ENCODE measurements at regions not wholly inside any gene's neighbourhood (a gene's known extent, or its start where the extent isn't known, plus 50 kb on each side); places are given as distances from the start of the nearest gene placed in this dataset.

DNA sequence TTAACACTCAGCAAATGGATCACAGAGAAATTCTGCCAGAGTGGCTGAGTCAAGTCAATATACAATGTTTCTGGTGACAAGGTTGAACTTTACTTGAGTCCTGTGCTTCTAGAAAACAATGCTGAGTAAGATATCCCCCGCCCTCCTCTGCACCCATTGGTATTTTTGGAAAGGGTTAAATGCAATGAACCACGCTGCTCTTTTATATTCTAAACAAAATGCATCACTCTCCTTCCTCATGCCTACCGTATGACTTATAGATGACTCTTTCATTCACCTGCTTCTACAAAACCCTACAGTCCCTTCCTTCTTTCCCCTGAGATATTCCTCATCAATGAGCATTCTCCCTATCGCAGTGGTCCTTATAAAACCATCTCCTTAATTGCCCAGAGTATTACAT lies 168.8 kb downstream of the TXNL1 start:
- no peak for DNase-seq (ENCODE audit: low read depth in 1 of 2, low spot score in 2 of 2)
- Histone ChIP-seq H2BK120ac (replicated peaks; ENCODE audit: low read depth, low read length) (no peak overlapping the region), H4K8ac (ENCODE audit: extremely low read depth, insufficient read depth, low read length) (no peak overlapping the region), H3K27ac (ENCODE audit: low read depth, low read length) (no peak overlapping the region), H3K4me3 (ENCODE audit: extremely low read depth in 1 of 4, insufficient read depth in 2 of 4, low read depth in 3 of 4, low read length in 4 of 4) (no peak overlapping the region), H3K4me1 (replicated peaks in 1 of 4; ENCODE audit: control insufficient read depth in 3 of 4, insufficient read depth in 4 of 4, low read length in 3 of 4) (no peaks in the 10 kb centered on the region), H3K23me2 (ENCODE audit: low read depth, low read length) (peaks cover 5% of the 10 kb centered on the region; the same call in 1 of the 2 replicates), H3K56ac (replicated peaks; ENCODE audit: insufficient read length, low read depth, low read length) (no peak overlapping the region), H3K79me1 (ENCODE audit: low read depth, low read length) (no peaks in the 10 kb centered on the region), H3K14ac (ENCODE audit: insufficient read length) (no peak overlapping the region), H3K18ac (ENCODE audit: extremely low read depth, low read length) (no peak overlapping the region), H2BK15ac (ENCODE audit: low read length) (no peak overlapping the region), H2AK5ac (ENCODE audit: low read depth, low read length) (no peak overlapping the region), H3K4me2 (ENCODE audit: insufficient read depth in 1 of 2, low read depth in 2 of 2, low read length in 2 of 2) (no peak overlapping the region), H3K27me3 (replicated peaks in 1 of 4; ENCODE audit: control insufficient read depth in 3 of 4, extremely low read depth in 1 of 4, insufficient read depth in 3 of 4, low read length in 3 of 4) (no peaks in the 10 kb centered on the region), H4K5ac (ENCODE audit: insufficient read length, low read depth, low read length) (no peak overlapping the region), H2BK12ac (ENCODE audit: low read depth, low read length) (no peak overlapping the region), H3K9ac (replicated peaks in 1 of 4; ENCODE audit: extremely low read depth in 1 of 4, low read depth in 3 of 4, low read length in 3 of 4) (no peak overlapping the region), H3K9me3 (ENCODE audit: insufficient read depth in 2 of 2, low read depth in 1 of 2, low read length in 1 of 2) (peaks cover 13 to 16% of the 10 kb centered on the region in 2 experiments; a peak in 3 of 4 replicates), H4K20me1 (replicated peaks in 1 of 2; ENCODE audit: control insufficient read depth in 1 of 2, insufficient read depth in 2 of 2, low read length in 2 of 2) (peaks cover 0 to 3% of the 10 kb centered on the region in 2 experiments), H3K4ac (replicated peaks; ENCODE audit: insufficient read length, low read depth, low read length) (no peak overlapping the region), H4K91ac (replicated peaks; ENCODE audit: insufficient read length, low read length) (no peak overlapping the region), H2BK5ac (ENCODE audit: low read depth, low read length) (no peak overlapping the region), H3K23ac (ENCODE audit: insufficient read length) (no peak overlapping the region), H3K36me3 (ENCODE audit: control insufficient read depth in 2 of 4, insufficient read depth in 4 of 4, low read length in 3 of 4) (peaks cover 0 to 3% (median 0%) of the 10 kb centered on the region in 4 experiments; a peak in 1 of 8 replicates), H3K79me2 (ENCODE audit: control insufficient read depth in 1 of 2, insufficient read depth in 2 of 2, low read length in 2 of 2) (no peaks in the 10 kb centered on the region), H2BK20ac (ENCODE audit: low read length) (no peak overlapping the region), H2AFZ (ENCODE audit: low read length) (no peak overlapping the region)
- POLR2A ChIA-PET (ENCODE audit: partially characterized antibody): no interaction called here
- CTCF ChIA-PET (ENCODE audit: partially characterized antibody): interaction anchor here (0.7 kb wide), 1 partner anchor 569 kb away, joined by 3 read pairs; no protein-coding TSS in a partner anchor
- no peak for FAIRE-seq
- WGBS, 2 experiments (ENCODE audit: extremely low coverage in 1 of 2, insufficient coverage in 1 of 2, insufficient read length in 1 of 2, insufficient replicate concordance in 2 of 2, low coverage in 1 of 2, low lambda C conversion rate in 2 of 2, missing lambda C conversion rate in 1 of 2): 92% methylated on average over 4 of the region's 4 CpGs; no CpG with 5 or more reads in 1 of the 2 experiments
- no peak for TF ChIP-seq CHD1 (IDR thresholded peaks at IDR 0.05; ENCODE audit: low read depth, low read length)
- TF ChIP-seq SUZ12 (IDR thresholded peaks at IDR 0.05; ENCODE audit: low read length): no peak

Measured in H1 (cell line).